ENCODE measurements at regions not wholly inside any gene's neighbourhood (a gene's known extent, or its start where the extent isn't known, plus 50 kb on each side); places are given as distances from the start of the nearest gene placed in this dataset.

DNA sequence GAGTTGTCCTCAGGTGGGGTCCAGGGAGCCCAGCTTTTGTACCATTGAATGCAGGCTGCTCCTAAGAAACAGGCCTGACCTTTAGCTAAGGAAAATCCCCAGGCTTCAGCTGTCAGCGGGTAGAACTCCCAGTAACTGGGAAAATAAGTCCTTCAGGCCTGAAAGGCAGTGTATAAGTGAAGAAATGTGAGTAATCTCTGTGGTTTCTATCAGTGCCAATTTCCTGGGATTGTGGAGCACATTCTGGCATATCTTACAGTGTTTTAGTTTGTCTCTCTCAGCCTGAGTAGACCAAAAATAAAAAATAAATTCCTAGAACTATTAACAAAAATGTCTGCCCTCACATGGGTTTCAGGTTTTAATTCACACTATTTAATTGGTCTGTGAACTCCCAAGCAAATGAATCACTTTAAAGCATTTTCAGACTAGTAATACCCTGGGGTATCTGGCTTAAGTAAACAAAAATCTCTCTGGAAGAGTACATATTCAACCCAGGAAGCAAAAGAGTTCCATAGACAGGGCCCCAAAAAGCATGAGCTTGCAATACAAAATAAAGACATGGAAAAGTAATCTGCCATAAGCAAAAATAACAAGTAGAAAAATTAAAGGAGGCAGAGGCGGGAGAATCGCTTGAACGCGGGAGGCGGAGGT is 566.2 kb upstream of the NOX3 start:
- no peak for DNase-seq (ENCODE audit: low spot score)

- no peak for DNase-seq (ENCODE audit: low spot score)
These were observed 562.2 kb upstream of the NOX3 start for GRCh38 chr6:156017838-156018237.

DNA sequence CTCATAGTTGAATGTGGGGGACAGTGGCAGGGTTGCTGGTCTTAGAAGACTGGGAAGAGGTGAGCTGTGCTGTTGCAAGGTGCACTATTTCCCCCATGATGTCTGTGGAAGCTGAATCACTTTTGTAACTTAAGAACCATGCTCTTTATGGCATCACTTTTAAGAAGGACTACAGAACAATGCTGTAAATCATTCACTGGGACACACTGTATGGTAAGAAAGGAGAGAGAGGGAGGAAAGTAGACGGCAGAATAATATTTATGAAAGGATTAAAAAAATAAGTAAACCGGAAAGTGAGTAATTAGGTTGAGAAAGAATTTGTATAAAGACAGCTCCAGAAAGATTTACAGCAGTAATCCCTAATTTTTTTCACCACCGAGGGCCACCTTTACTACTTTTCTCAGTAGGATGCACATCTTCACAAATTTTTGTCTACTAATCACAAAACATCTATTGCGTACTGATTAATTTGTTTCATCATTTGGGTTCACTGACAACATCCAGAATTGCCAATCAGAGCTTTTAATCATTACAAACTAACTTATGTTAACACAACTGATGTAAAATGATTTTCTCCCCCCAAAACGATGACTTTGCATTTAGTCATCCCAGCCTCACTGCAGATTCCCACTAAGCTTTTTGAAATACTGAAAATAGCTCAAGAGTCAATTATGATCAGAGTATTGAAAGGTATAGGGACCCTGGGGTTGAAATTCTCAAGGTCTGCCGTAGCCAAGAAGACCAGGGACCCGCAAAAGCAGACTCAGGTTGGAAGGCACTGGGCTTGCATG is 560.7 kb upstream of the NOX3 start:
- no peak for DNase-seq (ENCODE audit: low spot score)

DNA sequence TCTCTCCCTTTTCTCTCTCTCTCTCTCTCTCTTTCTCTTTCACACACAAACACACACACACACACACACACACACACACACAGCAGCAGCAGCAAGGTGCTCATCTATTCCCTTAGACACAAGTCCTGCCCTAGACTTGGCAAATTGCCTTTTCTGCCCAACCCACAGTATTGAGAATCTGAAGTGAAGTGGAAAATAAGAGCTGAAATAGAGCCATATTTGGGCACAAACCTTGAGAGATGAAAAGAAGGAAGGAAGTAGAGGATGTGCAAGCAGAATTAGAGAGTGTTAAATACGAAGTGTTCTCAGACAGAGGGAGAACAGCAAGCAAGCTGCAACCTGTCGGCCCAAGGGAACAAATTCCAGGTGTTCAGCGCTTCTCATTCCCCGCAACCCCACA is 557.5 kb upstream of the NOX3 start:
- DNase-seq (ENCODE audit: low spot score) = no peak

GRCh38 chr6:156009656-156010055 is 554.0 kb upstream of the NOX3 start:
- no peak for DNase-seq (ENCODE audit: low spot score)

- DNase-seq (ENCODE audit: low spot score) = no peak
These were observed 549.2 kb upstream of the NOX3 start for GRCh38 chr6:156004796-156005195.

DNA sequence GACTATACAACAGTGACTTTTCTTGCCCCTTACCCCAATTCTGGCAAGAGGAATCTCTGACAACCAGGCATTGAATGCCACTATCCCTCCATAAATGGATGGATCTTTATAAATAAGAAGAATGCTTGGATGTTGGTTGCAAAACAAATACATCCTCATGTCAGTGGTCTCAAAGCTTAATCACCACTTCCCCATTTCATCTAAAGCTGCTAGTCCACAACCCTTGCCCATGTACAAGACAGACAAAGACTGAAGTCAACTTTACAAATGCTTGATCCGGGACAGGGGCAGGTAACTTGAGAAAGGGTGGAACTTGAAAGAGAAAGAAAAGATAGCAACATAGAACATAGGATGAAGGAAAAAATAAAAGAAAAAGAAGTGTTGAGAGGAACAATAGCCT is 540.5 kb upstream of the NOX3 start:
- no peak for DNase-seq (ENCODE audit: low spot score)

DNA sequence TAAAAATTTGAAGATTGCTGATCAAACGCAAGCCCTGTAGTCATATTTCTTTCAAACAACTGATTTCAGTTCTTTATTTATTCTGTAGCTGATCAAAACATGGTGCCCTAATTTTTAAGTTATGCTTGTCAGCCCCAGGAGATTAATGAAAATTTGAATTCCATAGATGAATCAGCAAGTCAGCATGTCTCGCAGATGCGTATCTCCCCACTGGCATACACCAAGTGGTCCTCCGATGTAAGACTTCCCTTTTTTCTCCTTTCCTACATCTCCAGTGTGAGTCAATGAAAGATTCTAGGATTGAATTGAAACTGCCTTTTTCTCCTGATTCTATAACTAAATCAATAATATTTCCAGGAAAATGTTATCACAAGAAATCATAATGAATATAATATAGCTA is 539.6 kb upstream of the NOX3 start:
- DNase-seq (ENCODE audit: low spot score) = no peak

DNA sequence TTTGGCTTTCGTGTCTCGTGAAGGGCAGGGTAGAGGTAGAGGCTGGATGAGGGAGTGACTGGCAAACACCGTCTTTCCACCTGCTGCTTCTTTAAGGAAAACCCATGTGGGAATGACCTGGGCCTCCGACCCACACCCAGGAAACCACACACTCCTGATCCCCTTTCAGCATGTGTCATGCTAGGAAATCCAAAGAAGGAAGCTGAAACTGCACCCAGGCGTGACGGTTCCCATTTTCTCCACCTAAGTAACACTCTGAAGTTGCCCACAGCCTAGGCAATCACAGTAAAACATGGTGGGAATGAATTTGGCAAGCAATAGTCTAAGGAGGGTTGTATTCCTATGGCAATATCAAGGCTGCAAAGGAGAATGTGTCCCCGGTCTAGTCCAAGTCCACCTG is 538.4 kb upstream of the NOX3 start:
- no peak for DNase-seq (ENCODE audit: low spot score)

DNA sequence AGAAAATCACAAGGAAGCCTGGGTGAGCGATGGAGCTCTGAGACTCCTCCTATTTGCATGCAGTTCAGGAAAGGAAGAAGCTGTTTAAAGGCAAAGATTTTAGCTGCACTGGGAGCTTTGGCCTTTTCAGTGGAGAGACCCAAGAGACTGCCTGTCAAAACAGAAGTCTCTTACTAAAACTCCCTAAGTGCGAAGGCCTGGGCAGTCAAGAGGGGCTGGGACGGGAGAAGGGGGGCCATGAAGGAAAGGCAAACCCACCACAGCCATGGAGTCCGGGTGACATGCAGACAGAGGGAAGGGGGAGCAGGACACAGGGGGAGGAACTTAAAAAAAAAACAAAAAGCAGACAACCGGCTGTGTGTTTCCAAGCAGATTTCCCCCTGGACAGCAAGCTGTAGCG is 537.6 kb upstream of the NOX3 start:
- DNase-seq (ENCODE audit: low spot score) = no peak

DNA sequence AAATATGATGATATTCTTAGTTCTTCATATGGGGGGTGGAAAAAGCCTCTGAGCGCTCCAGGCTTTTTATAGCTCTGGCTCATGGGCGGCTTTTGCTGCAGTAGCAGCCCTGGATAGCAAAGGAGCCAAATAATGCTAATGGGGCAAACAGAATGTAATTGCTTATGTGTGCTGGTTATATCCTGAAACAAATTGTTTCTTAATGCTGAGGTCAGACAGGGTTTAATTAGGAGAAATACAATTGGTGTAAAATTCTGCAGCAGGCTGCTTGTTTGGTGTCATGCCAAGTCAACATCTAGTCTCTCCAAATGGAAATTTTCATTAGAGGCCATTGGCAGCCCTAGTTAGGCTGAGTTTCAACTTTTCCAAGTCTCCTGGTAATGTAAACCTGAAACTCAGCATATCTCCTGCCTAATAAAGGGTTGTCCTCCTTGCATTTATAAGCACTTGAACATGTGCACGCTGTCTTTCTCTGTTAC is 530.1 kb upstream of the NOX3 start:
- DNase-seq (ENCODE audit: low spot score) = no peak

DNA sequence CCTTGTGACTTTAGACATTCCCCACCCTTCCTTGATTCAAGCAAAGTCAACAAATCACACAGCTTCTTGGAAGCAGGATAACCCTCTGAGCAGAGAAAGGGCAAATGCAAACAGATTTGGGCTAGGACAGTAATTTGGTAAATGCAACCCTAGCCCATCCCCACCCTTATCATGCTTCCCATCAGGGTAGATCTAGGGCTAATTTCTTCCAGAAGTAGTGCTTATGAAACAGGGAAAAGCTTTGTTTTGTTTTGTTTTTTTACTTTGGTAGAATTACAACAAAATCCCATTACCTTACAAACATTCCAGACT is 525.1 kb upstream of the NOX3 start:
- no peak for DNase-seq (ENCODE audit: low spot score)

DNA sequence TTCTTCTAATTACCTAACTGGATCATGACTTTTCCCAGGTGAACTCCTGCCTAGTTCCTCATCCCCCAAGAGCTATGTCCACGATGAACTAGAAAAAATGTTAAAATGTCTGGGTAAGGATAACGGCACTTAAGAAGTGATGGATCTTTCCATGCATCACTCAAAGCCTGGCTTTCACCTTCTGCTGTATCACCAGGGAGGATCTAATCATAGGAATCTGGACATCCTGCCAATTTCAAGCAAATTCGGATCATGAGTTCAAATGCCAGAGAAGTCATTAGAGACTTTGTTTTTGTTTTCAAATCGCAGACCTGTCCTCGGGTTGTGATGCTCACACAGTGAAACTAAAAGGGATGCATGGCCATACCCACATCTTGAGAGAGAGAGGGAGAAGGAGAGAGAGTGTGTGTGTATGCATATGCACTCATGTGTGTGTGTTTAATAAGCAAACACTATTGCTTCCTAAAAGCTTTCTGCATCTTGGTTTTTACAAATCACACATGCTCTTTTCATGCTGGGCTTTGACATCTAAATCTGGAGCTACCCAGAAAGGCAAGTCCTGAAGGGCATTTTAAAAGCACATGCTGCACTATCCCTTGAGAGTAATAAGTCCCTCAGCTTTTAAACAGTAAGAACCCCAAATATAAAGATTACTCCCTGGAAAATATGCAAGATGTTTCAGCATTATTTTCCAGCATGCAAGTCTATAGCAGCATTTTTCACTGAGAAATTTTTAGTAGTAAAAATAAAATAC is 524.6 kb upstream of the NOX3 start:
- no peak for DNase-seq (ENCODE audit: low spot score)

GRCh38 chr6:155975506-155975905 is 519.9 kb upstream of the NOX3 start:
- no peak for DNase-seq (ENCODE audit: low spot score)

DNA sequence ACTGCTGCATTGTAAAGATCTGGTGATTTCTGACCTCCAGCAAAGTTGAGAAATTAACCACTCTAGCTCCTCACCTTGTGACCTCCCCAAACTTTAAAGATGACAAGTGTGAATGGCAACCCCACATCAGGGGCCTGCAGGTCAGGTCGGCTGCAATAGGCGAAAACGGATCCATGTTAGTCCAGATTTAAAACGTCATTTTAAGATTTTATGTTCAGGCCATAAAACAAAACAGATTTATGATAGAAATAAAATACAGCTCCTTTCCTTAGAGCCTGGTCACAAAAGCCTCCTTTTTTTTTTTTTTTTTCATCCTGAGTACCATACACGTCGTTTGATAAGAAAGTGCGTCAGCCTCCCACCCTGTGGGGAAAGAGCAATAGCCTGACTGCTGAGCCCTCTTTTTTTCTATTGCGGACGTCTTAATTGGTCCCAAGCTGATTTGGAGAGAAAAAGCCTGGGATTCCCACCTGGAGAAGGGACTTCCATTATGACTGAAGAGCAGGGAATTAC is 519.2 kb upstream of the NOX3 start:
- DNase-seq (ENCODE audit: low spot score) = no peak

GRCh38 chr6:155974359-155974758 is 518.7 kb upstream of the NOX3 start:
- no peak for DNase-seq (ENCODE audit: low spot score)

DNA sequence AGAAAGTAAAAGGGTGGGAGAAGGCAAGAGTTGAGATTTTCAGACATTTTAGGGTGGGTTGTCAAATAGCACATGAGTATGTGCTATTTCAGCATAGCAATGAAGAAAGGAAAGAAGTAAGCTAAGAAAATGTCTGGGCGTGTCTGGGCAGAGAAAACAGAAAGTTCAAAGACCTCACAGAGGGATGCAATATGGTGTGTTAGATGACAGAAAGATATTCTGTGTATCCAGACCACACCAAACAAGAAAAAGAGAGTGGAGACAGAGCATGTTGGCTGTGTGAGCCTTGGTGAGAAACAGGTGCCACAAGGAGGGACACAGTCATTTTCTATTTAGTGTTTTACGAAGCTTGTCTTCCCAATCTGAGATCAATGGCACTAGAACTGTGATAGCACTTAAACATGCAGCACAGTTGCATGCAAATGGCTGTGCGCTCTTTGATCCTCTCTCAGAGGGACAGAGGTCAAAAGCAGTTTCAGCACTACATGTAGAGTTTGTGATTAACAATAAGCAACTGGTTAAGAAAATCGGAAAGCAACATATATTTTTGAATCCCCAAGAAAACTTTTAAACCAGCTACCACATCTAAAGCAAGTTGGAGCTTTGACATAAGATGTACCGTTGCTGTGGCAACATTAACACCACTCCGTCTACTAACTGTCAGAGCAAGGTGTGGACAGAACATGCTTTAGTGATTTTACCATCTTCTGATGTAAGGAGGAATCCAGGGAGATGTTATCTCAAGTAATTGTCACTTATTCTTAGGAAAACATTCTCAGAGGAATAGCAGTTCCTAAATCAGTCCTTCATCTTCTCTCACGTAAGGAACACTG is 515.5 kb upstream of the NOX3 start:
- no peak for DNase-seq (ENCODE audit: low spot score)

- DNase-seq (ENCODE audit: low spot score) = no peak
These were observed 514.8 kb upstream of the NOX3 start for GRCh38 chr6:155970472-155970871.

- no peak for DNase-seq (ENCODE audit: low spot score)
These were observed 513.3 kb upstream of the NOX3 start for GRCh38 chr6:155968921-155969320.

DNA sequence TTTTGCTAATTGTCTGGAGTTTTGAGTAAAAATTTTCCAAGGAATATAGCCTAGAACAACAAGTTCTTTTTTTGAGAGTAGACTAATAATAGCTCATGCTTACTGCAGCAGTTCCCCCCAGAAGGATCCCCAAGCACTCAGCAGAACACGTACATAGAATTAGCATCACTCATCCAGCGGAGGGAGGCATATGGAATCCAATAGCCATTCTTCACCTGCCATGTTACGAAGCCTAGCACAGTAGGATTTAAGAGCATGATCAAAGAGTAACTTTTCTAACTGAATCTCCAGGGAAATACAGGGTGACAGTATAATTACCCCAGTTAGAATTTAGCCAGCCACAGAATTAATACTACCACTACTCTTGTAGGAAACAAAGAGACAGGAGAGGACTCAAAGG is 511.7 kb upstream of the NOX3 start:
- DNase-seq (ENCODE audit: low spot score) = no peak

- no peak for DNase-seq (ENCODE audit: low spot score)
These were observed 508.9 kb upstream of the NOX3 start for GRCh38 chr6:155964544-155964943.
